T-helper 22 cell (primary cell): ENCODE measurements at regions not wholly inside any gene's neighbourhood (a gene's known extent, or its start where the extent isn't known, plus 50 kb on each side); places are given as distances from the start of the nearest gene placed in this dataset.
"Not testable (repeated sequence)": the region's sequence is repeated elsewhere in the genome, so short reads cannot be mapped to it uniquely, and the experiment has no call there.

Experiments used
- DNase-seq: peaks from one replicate; pipeline ENCODE4 v3.0.0-alpha.2; 2020; ENCODE audit warnings: low read depth

DNA sequence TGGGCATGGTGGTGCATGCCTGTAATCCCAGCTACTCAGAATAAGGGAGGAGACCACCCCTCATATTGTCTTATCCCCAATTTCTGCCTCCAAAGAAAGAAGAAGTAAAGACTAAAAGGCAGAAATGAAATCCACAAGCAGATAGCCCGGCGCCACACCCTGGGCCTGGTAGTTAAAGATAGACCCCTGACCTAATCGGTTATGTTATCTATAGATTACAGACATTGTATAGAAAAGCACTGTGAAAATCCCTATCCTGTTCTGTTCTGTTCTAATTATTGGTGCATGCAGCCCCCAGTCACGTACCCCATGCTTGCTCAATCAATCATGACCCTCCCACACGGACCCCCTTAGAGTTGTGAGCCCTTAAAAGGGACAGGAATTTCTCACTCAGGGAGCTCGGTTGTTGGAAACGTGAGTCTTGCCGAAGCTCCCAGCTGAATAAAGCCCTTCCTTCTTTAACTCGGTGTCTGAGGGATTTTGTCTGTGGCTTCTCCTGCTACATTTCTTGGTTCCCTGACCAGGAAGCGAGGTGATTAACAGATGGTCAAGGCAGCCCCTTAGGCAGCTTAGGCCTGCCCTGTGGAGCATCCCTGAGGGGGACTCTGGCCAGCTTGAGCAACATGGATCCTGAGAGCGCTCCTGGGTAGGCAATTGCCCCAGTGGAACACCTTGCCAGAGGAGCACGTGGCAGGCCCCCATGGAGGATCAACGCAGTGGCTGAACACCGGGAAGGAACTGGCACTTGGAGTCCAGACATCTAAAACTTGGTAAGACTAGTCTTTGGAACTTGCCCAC, 188.7 kb upstream of the NDUFV2 start:
- DNase-seq = not testable (repeated sequence)

DNA sequence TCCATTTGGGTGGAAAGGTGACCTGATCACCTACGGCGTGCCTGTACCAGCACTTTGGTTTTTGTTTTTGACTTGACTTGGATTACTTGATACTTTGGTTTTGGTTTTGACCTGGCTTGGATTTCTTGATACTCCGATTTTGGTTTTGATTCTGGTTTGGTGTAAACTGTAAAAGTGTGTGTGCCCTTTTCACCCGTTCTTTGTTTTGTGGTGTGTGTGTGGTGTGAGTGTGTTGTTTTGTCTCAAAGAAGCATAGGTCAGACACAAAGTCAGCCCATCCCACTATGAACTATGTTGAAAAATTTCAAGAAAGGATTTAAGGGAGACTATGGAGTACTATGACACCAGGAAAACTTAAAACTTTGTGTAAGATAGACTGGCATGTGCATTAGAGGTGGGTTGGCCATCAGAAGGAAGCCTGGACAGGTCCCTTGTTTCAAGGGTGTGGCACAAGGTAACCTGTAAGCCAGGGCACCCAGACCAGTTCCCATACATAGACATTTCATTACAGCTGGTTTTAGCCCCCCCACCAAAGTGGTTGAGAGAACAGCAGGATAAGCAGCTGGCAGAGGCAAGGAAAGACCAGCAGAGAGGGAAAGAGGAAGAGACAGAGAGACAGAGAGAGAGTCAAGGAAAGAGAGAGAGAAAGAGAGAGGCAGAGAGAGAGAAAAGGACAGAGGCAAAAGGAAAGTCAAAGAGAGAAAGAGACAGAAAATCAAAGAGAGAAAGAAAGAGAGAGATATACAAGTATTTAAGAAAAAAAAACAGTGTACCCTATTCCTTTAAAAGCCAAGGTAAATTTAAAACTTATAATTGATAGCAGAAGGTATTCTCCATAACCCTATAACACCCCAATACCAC, 187.9 kb upstream of the NDUFV2 start:
- DNase-seq = not testable (repeated sequence)

DNA sequence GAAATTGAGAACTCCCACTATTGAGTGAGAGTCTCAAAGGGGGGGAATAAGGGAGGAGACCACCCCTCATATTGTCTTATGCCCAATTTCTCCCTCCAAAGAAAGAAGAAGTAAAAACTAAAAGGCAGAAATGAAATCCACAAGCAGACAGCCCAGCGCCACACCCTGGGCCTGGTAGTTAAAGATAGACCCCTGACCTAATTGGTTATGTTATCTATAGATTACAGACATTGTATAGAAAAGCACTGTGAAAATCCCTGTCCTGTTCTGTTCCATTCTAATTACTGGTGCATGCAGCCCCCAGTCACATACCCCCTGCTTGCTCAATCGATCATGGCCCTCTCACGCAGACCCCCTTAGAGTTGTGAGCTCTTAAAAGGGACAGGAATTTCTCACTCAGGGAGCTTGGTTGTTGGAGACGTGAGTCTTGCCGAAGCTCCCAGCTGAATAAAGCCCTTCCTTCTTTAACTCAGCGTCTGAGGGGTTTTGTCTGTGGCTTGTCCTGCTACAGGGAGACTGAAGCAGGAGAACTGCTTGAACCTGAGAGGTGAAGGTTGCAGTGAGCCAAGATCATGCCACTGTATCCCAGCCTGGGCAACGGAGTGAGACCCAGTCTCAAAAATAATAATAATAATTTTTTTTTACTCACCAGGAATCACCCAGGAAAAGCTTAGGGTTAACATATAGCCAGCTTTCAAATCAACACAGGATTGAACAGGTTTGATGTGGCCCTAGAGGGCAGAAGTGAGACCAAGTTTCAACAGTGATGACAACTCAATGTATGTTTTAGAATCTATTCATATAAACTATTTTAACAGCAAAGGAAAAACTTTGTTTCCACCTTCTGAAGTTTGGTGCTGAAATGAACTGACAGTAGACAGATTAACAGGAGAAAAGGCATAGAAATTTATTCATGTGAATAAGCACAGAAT, 181.4 kb upstream of the NDUFV2 start:
- DNase-seq = not testable (repeated sequence)

DNA sequence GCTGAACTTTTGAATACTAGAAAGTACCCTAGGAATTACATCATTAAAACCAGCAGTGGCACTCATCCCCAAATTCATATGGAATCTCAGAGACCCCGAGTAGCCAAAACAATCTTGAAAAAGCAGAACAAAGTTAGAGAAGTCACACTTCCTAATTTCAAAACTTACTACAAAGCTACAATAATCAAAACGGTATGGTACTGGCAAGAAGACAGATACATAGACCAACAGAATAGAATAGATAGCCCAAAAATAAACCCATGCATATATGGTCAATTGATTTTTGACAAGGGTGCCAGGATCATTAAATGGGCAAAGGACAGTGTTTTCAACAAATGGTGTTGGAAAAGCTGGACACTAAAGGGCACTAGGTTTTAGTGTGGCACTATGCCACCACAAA, 176.0 kb upstream of the NDUFV2 start:
- no peak for DNase-seq

DNA sequence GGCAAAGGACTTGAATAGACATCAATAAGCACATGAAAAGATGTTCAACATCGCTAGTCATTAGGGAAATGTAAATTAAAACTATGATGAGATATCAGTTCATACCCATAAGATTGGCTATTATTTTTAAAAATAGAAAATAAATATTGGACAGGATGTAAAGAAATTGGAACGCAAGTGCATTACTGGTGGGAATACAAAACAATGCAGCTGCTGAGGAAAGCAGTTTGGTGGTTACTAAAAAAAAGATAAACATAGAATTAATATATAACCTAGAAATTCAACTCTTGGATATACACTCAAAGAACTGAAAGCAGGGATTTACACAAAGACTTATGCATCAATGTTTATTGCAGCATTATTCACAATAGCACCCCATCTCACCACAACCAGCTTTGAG, 174.5 kb upstream of the NDUFV2 start:
- no peak for DNase-seq

DNA sequence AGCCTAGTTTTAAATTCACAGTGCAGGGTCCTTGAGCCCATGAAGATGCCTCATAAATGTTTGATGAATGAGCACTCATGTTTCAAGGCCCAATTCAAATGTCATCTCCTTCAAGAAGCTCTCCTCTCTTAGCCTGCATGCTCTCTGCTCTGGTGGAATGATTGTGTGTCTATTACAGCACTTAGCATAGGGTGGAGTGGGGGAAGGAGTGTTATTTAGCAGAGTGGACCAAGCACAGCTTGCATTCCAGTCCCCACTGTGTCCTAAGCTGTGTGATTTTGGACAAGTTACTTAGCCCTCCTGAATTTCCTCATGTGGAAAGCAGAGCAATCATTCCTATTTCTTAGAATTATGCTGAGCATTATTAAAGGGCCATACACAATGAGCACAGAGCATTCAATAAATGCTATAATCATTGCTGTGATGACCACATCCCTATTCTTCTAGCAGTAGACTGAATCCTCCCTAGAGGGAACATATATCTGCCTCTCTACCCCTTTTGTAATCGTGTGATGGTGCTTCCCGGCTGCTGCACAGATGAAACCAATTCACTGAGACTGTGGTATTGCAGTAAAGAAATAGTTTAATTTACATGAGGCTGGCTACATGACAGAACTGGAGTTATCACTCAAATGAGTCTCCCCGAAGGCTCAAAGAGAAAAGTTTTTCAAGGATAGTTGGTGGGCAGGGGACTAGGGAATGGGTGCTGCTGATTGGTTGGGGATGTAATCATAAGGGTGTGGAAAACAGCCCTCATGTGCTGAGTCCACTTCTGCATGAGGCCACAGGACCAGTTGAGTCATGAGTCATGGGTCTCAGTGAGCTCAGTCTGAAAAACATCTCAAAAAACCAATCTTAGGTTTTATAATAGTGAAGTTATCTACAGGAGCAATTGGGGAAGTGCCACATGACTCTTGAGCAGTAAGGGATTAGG, 173.4 kb upstream of the NDUFV2 start:
- DNase-seq = no peak

DNA sequence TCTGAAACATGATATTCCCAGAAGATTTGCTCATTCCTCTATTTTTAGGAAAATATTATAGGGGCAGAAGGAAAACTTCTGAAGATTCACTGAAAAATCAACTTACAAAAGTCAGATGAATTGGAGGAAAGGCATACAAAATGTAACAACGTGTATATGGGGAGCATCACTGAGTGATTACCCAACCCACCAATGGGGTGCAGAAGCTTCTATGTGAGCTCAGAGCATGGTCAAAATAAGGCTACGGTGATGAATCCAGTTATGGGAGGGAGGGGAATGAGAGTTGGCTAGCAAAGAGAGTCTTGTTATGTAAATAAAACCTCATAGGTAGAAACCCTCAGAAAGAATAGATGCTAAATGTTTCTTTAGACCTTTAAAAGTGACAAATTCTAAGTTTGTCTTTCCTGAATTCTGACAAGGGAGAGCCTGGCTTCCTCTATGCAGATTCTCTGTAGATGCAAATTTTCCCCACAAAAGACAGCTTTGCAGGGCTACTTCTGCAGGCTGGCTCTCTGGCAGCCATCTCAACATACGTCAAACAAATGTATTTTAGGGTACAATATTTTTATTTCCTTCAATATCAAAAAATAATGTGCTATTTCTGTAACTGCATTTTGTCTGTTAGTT, 171.4 kb upstream of the NDUFV2 start:
- DNase-seq = no peak

DNA sequence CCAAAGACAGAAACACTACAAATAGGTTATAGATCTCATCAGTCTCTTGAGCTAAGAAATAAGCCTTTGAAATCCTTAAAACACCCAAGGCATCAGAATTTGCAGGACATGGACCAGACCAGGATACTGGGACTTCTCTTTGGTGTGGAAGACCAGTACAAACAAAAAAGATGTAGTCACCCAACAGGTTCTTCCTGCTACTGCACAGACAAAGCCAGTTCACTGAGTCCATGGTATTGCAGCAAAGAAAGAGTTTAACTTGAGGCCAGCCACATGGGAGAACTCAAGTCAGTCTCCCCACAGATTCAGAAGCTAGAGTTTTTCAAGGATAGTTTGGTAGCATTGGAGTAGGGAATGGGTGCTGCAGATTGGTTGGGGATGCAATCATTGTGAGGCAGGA, 169.6 kb upstream of the NDUFV2 start:
- no peak for DNase-seq

DNA sequence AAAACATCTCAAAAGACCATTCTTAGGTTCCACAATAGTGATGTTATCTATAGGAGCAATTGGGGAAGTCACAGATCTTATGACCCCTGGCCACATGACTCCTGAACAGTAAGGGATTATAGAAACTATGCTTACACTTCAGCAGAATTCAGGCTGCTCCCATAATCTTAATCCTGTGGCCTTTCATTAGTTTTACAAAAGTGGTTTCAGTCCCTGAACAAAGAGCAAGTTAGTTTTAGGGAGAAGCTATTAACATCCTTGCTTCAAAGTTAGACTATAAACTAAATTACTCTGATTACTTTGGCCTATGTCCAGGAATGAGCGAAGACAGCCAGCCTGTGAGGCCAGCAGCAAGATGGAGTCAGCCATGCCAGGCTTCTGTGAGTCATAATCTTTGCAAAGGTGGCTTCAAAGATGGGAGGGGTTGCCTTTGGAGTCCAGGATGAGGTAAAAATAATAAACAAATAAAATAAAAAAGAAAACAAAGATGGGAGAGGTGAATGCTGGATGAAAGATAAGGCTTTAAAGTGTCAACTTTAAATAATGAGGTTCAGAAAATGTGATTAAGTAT, 168.7 kb upstream of the NDUFV2 start:
- DNase-seq = no peak

DNA sequence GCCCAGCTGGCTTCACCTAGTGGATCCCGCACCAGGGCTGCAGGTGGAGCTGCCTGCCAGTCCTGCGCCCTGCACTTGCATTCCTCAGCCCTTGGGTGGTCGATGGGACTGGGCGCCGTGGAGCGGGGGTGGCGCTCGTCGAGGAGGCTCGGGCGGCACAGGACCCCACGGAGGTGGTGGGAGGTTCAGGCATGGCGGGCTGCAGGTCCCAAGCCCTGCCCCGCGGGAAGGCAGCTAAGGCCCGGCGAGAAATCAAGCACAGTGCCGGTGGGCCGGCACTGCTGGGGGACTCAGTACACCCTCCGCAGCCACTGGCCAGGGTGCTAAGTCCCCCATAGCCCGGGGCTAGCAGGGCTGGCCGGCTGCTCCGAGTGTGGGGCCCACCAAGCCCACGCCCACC, 167.2 kb upstream of the NDUFV2 start:
- DNase-seq = not testable (repeated sequence)

DNA sequence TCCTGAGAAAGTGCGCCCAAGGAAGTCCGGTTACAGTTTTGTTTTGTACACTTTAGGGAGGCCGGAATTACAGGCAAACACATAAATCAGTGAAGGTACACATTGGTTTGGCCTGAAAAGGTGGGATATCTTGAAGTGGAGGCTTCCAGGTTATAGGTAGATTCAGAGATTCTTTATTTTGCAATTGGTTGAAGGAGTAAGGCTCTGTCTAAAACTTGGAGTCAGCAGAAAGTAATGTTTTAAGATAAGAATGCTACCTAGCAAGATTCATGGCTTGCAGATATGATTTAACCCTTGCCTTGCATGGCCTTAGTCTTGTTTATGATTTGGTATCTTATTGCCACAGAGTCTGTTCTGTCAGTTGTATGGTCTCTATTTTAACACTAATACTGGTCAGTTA, 165.9 kb upstream of the NDUFV2 start:
- DNase-seq = no peak

DNA sequence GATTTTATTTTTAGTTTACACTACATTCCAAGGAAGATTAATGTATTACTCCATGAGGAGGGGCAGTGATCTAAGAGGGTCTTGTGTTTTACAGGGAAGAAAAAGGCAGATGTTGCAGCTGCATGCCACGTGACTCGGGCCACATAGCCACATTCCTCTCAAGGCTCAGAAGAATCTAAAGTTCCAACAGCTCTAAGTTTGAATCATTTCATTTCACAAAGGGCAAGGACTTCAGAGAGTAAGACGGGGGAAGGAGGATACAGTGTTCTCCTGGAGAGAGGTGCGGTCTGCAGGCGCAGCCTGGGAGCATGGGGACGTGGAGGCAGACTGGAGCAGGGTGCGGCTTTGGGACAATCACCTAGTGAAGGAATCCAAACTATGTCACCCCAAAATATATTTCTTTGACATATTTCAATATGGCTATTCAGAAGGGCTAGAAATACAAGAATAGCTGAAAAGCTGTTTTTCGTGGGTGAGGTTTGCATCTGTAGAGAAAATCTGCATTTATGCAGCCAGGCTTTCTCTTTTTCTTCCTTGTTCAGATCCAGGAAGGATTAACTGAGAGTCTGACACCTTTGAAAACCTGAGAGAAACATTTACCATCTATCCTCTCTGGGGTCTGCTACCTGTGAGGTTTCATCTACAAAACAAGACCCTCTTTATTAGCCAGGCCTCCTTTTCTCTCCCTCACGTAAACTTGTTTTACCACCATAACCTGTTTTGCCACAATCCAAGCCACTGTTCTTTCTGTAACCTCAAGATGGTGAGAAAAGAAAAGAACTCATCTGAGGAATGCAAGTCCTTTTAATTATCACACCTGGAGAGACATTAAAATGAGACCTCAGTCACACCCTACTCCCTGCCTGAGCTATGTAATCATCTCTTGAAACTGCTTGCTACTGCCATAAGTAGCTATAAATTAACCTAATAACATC, 165.1 kb upstream of the NDUFV2 start:
- DNase-seq = no peak

DNA sequence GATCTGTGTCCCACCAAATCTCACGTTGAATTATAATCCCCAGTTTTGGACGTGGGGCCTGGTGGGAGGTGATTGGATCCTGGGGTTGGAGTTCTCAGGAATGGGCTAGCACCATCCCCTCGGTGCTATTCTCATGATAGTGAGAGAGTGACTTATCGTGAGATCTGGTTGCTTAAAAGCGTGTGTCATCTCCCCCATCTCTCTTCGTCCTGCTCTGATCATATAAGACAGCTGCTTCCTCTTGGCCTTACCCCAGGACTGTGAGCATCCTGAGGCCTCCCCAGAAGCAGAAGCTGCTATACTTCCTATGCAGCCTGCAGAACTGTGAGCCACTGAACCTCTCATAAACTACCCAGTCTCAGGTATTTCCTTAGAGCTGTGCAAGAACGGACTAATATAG, 163.7 kb upstream of the NDUFV2 start:
- no peak for DNase-seq

DNA sequence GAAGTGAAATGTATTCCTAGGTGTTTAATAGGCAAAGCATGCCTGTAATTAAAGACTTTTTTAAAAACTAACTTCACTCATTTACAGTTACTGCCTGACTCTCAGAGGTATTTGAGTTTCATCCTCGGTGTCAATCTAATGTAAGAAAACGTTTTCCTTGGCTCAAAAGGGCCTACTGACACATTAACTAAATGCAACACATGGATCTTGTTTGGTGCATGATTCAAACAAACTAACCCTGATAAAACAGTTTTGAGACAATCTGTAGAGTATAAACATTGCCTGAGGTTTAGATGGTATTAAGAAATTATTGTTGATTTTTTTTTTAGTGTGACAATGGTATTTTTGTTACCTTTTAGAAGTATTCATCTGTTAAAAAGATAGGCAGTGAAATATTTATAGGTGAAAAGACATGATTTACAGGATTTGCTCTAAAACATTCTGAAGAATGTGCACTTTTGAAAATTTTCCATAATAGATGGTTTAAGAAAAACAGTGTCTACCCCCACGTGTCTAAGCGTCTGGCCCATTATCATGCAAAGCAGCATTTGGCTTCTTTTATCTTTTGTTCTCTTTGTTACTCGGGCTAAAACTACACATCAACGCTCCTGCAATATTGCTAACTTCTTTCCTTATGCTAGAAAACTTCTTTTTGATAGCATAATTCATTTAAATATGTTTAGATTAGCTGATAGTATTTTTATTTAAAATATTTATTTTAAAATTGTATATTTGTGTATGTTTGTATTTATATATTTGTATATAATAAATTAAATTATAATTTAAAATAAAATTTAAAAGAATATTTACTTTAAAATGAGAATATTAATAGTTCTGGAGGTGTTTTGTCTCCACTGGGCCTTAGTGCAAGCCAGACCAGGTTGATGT, 160.2 kb upstream of the NDUFV2 start:
- DNase-seq = no peak

DNA sequence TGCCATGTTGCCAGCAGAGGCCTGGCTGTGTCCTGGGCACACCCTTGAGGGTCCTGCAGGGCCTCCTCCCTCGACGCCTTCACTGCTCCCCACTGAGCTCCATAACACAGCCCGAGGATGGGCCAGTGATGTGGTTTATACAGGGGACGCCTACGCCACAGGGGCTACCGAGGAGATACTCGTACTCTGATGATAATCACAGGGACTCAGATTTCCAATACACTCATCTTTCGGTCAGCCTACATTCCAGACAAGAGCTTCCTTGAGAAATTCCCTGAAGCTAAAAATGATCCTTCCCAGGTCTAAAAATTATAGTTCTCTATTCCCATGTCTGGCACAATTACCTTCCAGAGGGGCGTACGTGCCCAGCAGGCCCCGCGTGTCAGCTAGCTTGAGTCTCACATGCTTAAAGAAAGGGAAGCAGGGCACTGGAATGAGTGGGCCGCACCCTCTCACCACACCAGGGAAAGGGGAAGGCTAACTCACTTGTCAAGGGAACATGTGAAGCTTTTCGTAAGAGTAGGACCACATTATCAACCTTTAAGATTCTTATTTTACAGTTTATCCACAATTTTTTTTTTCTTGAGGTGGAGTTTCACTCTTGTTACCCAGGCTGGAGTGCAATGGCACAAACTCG, 159.5 kb upstream of the NDUFV2 start:
- no peak for DNase-seq

DNA sequence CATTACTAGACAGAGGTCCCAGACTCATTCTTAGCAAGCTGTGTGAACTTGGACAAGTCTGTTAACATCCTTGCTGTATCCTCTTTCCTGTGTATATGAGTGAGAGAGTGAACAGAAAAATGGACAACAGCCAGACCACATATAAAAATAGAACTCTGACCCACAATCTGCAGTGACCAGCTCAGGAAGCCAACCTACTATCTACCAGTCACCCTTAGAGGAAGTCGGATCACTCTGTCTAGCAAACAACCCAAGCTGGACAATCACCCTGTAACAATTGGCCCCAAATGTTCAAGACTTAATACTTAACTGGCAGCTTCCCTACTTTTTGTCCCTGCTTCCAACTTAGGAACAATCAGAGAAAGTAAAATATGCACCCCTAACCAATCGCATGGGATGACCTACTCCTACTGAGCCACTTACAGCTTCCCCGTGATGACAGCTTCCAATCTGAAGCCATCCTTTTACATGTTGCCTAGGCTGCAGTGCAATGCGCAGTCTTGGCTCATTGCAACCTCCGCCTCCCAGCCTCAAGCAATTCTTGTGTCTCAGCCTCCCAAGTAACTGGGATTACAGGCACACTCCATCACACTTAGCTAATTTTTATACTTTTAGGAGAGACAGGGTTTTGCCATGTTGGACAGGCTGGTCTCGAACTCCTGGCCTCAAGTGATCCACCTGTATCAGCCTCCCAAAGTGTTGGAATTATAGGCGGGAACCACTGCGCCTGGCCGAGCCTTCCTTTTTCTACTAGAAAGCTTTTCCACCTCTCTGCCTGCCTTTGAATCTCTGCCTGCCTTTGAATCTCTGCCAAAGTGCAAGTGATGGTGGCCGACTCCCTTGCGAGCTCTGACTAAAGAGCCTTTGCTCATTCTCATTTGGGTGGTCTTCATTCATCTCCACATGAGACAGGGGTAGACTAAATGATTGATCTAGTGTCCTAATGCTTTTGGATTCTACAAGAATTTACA, 158.3 kb upstream of the NDUFV2 start:
- DNase-seq = no peak
